ENCODE measurements at regions not wholly inside any gene's neighbourhood (a gene's known extent, or its start where the extent isn't known, plus 50 kb on each side); places are given as distances from the start of the nearest gene placed in this dataset.

- 37 to 48% methylated on average over 9 of the region's 9 CpGs for WGBS, 2 donors
- Histone ChIP-seq H3K9me3 (no peaks in the 10 kb centered on the region), H3K36me3 (no peaks in the 10 kb centered on the region), H3K27ac (peak overlapping the region in 3 of 4 donors; percentile 42 to 69 (median 63)), H3K4me1 (peaks cover 0 to 13% (median 0%) of the 10 kb centered on the region in 3 donors), H3K27me3 (no peaks in the 10 kb centered on the region), H3K4me3 (peak overlapping the region in 1 of 4 donors; percentile 5)
- TF ChIP-seq POLR2A (IDR thresholded peaks at IDR 0.05) (no peak), CTCF (IDR thresholded peaks at IDR 0.05) (peak in 1 of 6 experiments; percentile 12)
- intact Hi-C loops (cut with DNase I), result no loop called here
- DNase-seq, result no peak
These were observed 349.8 kb downstream of the RBM43 start for GRCh38 chr2:150911766-150912280.

- TF ChIP-seq POLR2A (IDR thresholded peaks at IDR 0.05) (no peak), CTCF (IDR thresholded peaks at IDR 0.05) (peak in 1 of 6 experiments; percentile 34)
- intact Hi-C loops (cut with DNase I), result no loop called here
- Histone ChIP-seq H3K36me3 (no peaks in the 10 kb centered on the region), H3K4me1 (peaks cover 0 to 13% (median 0%) of the 10 kb centered on the region in 3 donors), H3K4me3 (no peak overlapping the region), H3K27ac (no peak overlapping the region), H3K9me3 (no peaks in the 10 kb centered on the region), H3K27me3 (no peaks in the 10 kb centered on the region)
- 79 to 83% methylated on average over 1 of the region's 1 CpG for WGBS, 2 donors
- no peak for DNase-seq
These were observed 352.1 kb downstream of the RBM43 start for GRCh38 chr2:150909613-150910012.

GRCh38 chr2:150909090-150909489 is 352.6 kb downstream of the RBM43 start:
- intact Hi-C loops (cut with DNase I), result no loop called here
- TF ChIP-seq POLR2A (IDR thresholded peaks at IDR 0.05) (no peak), CTCF (IDR thresholded peaks at IDR 0.05) (no peak)

GRCh38 chr2:150907466-150907865 is 354.2 kb downstream of the RBM43 start:
- Histone ChIP-seq H3K27me3 (no peaks in the 10 kb centered on the region), H3K36me3 (no peaks in the 10 kb centered on the region), H3K4me3 (no peak overlapping the region), H3K4me1 (peaks cover 0 to 13% (median 0%) of the 10 kb centered on the region in 3 donors), H3K27ac (no peak overlapping the region), H3K9me3 (no peaks in the 10 kb centered on the region)
- intact Hi-C loops (cut with DNase I), result no loop called here
- no peak for DNase-seq
- 55 to 66% methylated on average over 4 of the region's 4 CpGs for WGBS, 2 donors
- no peak for TF ChIP-seq CTCF (IDR thresholded peaks at IDR 0.05)
- TF ChIP-seq POLR2A (IDR thresholded peaks at IDR 0.05), result no peak

More at GRCh38 chr2:150909090-150909489, 352.6 kb downstream of the RBM43 start:
- H3K4me1 ChIP-seq, result peaks cover 0 to 13% (median 0%) of the 10 kb centered on the region in 3 donors
- no peaks in the 10 kb centered on the region for H3K27me3 ChIP-seq
- no peak for DNase-seq
- H3K9me3 ChIP-seq, result no peaks in the 10 kb centered on the region
- no peaks in the 10 kb centered on the region for H3K36me3 ChIP-seq
- no peak overlapping the region for H3K27ac ChIP-seq
- no peak overlapping the region for H3K4me3 ChIP-seq

- WGBS, 2 donors, result 75 to 84% methylated on average over 3 of the region's 3 CpGs
- no peaks in the 10 kb centered on the region for H3K27me3 ChIP-seq
- H3K27ac ChIP-seq, result no peak overlapping the region
- intact Hi-C loops (cut with DNase I), result no loop called here
- no peaks in the 10 kb centered on the region for H3K4me1 ChIP-seq
- DNase-seq, result no peak
- H3K9me3 ChIP-seq, result peaks cover 0 to 17% (median 4%) of the 10 kb centered on the region in 3 donors
- H3K4me3 ChIP-seq, result no peak overlapping the region
- H3K36me3 ChIP-seq, result no peaks in the 10 kb centered on the region
- TF ChIP-seq POLR2A (IDR thresholded peaks at IDR 0.05), result no peak
- no peak for TF ChIP-seq CTCF (IDR thresholded peaks at IDR 0.05)
These were observed 358.2 kb downstream of the RBM43 start for GRCh38 chr2:150903461-150903860.

All from esophagus squamous epithelium (tissue), 5 donors.